NCI-H187 (cell line): ENCODE measurements at regions not wholly inside any gene's neighbourhood (a gene's known extent, or its start where the extent isn't known, plus 50 kb on each side); places are given as distances from the start of the nearest gene placed in this dataset.
"Not testable (repeated sequence)": the region's sequence is repeated elsewhere in the genome, so short reads cannot be mapped to it uniquely, and the experiment has no call there.

Experiments used
- DNase-seq, 2 experiments: peaks; one replicate each; lab custom pipeline; 2025; lab: John Stamatoyannopoulos, UW

- DNase-seq, result no peak
These were observed 168.9 kb upstream of the TMEM72 start for GRCh38 chr10:44742248-44742647.

- DNase-seq, result no peak
These were observed 167.6 kb upstream of the TMEM72 start for GRCh38 chr10:44743535-44743934.

GRCh38 chr10:44745920-44746319, 165.2 kb upstream of the TMEM72 start:
- DNase-seq, result no peak

GRCh38 chr10:44747593-44748172, 163.5 kb upstream of the TMEM72 start:
- no peak for DNase-seq

- no peak for DNase-seq
These were observed 162.0 kb upstream of the TMEM72 start for GRCh38 chr10:44749151-44749550.

GRCh38 chr10:44752451-44753441, 158.4 kb upstream of the TMEM72 start:
- DNase-seq, result peak in 1 of 2 experiments; percentile 48

- not testable (repeated sequence) for DNase-seq
These were observed 156.8 kb upstream of the TMEM72 start for GRCh38 chr10:44754355-44754754.

- DNase-seq, result no peak
These were observed 155.7 kb upstream of the TMEM72 start for GRCh38 chr10:44755481-44755880.

- no peak for DNase-seq
These were observed 154.9 kb upstream of the TMEM72 start for GRCh38 chr10:44756216-44756615.

GRCh38 chr10:44757551-44758205, 153.5 kb upstream of the TMEM72 start:
- DNase-seq, result no peak

- no peak for DNase-seq
These were observed 152.0 kb upstream of the TMEM72 start for GRCh38 chr10:44759122-44759521.

- no peak for DNase-seq
These were observed 150.6 kb upstream of the TMEM72 start for GRCh38 chr10:44760513-44760912.

- no peak for DNase-seq
These were observed 150.1 kb upstream of the TMEM72 start for GRCh38 chr10:44761076-44761475.

GRCh38 chr10:44763331-44763730, 147.8 kb upstream of the TMEM72 start:
- no peak for DNase-seq

- DNase-seq, result no peak
These were observed 145.8 kb upstream of the TMEM72 start for GRCh38 chr10:44765299-44765698.

- DNase-seq, result no peak
These were observed 144.5 kb upstream of the TMEM72 start for GRCh38 chr10:44766631-44767030.

GRCh38 chr10:44769450-44769849, 141.7 kb upstream of the TMEM72 start:
- DNase-seq, result no peak

- no peak for DNase-seq
These were observed 139.7 kb upstream of the TMEM72 start for GRCh38 chr10:44771233-44771995.

- no peak for DNase-seq
These were observed 137.6 kb upstream of the TMEM72 start for GRCh38 chr10:44773565-44773964.

- no peak for DNase-seq
These were observed 136.3 kb upstream of the TMEM72 start for GRCh38 chr10:44774676-44775401.

GRCh38 chr10:44775402-44775741, 135.8 kb upstream of the TMEM72 start:
- DNase-seq, result no peak
